ENCODE measurements at regions not wholly inside any gene's neighbourhood (a gene's known extent, or its start where the extent isn't known, plus 50 kb on each side); places are given as distances from the start of the nearest gene placed in this dataset.

DNA sequence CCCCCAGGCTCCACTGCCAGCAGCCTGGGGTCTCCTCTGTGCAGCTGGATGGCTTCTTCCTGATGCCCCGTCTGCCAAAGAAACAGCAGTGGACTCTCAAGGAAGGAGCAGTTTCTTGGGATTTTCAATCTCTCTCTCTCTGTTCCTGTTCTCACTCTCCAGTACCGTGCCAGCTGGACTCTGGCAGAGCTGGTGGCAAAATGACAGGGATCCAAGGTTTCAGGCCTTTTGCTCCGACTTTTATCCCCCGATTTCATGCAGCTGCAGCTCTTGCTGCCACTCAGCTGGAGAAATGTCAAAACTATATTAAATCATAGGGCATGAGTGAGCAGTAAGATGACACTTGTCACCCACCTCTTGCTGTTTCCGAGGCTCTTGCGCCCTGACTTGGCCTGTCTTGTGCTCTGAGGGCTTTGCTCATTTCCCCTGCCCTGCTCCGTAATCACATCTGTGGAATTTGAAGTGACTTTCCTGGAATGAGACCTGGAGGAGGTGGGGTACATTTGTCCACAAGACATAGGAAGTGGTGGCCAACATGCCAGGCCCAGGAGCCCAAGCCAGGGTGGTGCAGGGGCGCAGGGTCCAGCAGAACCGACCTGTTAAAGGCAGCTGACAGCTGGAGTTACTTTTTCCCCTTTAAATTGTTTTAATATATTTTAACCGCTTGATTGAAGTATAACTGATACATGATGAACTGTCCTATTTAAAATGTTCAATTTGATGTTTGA is 576.2 kb downstream of the PTPRU start:
- TF ChIP-seq, protein P1, sequence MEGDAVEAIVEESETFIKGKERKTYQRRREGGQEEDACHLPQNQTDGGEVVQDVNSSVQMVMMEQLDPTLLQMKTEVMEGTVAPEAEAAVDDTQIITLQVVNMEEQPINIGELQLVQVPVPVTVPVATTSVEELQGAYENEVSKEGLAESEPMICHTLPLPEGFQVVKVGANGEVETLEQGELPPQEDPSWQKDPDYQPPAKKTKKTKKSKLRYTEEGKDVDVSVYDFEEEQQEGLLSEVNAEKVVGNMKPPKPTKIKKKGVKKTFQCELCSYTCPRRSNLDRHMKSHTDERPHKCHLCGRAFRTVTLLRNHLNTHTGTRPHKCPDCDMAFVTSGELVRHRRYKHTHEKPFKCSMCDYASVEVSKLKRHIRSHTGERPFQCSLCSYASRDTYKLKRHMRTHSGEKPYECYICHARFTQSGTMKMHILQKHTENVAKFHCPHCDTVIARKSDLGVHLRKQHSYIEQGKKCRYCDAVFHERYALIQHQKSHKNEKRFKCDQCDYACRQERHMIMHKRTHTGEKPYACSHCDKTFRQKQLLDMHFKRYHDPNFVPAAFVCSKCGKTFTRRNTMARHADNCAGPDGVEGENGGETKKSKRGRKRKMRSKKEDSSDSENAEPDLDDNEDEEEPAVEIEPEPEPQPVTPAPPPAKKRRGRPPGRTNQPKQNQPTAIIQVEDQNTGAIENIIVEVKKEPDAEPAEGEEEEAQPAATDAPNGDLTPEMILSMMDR (IDR thresholded peaks at IDR 0.05; ENCODE audit: insufficient read depth, low read depth, low read length), result no peak
- TF ChIP-seq EZH2 (IDR thresholded peaks at IDR 0.05; ENCODE audit: insufficient read depth, low read length), result no peak
